Astrocyte (in vitro differentiated cells and primary cell): ENCODE measurements at regions not wholly inside any gene's neighbourhood (a gene's known extent, or its start where the extent isn't known, plus 50 kb on each side); places are given as distances from the start of the nearest gene placed in this dataset.

Source experiments
- DNase-seq: peaks from one replicate; pipeline ENCODE4 v3.0.0-alpha.2; 2010; ENCODE audit warnings: low read depth
- FAIRE-seq: peaks from 2 replicates; lab custom pipeline; 2011; peaks lifted over from hg19 to GRCh38; lab: Jason Lieb, UNC
- H2AFZ ChIP-seq: 2 replicates; pipeline ENCODE4 v1.6.0; 2012; ENCODE audit warnings: low read depth, low read length, inconsistent platforms
- H3K27ac ChIP-seq: 2 replicates; pipeline ENCODE4 v1.5.1; 2011; ENCODE audit warnings: low read depth, low read length, inconsistent platforms
- H3K27me3 ChIP-seq: 2 replicates; pipeline ENCODE4 v1.6.0; 2011; ENCODE audit warnings: low read length, inconsistent platforms; ENCODE audit not compliant: insufficient read depth
- H3K36me3 ChIP-seq: 2 replicates; pipeline ENCODE4 v1.5.1; 2011; ENCODE audit warnings: low read length, inconsistent platforms; ENCODE audit not compliant: insufficient read depth
- H3K4me1 ChIP-seq: 2 replicates; pipeline ENCODE4 v1.5.1; 2011; ENCODE audit warnings: low read length, inconsistent platforms; ENCODE audit not compliant: insufficient read depth
- H3K4me2 ChIP-seq: 2 replicates; pipeline ENCODE4 v1.6.0; 2012; ENCODE audit warnings: low read length, inconsistent platforms
- H3K4me3 ChIP-seq: 2 replicates; pipeline ENCODE4 v1.5.1; 2011; ENCODE audit warnings: low read depth, mild to moderate bottlenecking, low read length, inconsistent platforms; ENCODE audit not compliant: insufficient read depth
- H3K79me2 ChIP-seq: 2 replicates; pipeline ENCODE4 v1.6.0; 2012; ENCODE audit warnings: mild to moderate bottlenecking, low read length, inconsistent platforms; ENCODE audit not compliant: insufficient read depth
- H3K9ac ChIP-seq: 2 replicates; pipeline ENCODE4 v1.6.0; 2012; ENCODE audit warnings: mild to moderate bottlenecking, low read length, inconsistent platforms
- H3K9me3 ChIP-seq: 2 replicates; pipeline ENCODE4 v1.5.1; 2012; ENCODE audit warnings: low read depth, mild to moderate bottlenecking, low read length, inconsistent platforms; ENCODE audit not compliant: insufficient read depth
- H4K20me1 ChIP-seq: 2 replicates; pipeline ENCODE4 v1.6.0; 2012; ENCODE audit warnings: low read length, inconsistent platforms; ENCODE audit not compliant: insufficient read depth
- H3K27ac Mint-ChIP-seq: one replicate; pipeline ENCODE4 v1.8.0; 2021; ENCODE audit warnings: mild to moderate bottlenecking, mixed read lengths; ENCODE audit not compliant: unreplicated experiment
- H3K27me3 Mint-ChIP-seq: one replicate; pipeline ENCODE4 v1.8.0; 2021; ENCODE audit warnings: low read depth, mixed read lengths; ENCODE audit not compliant: unreplicated experiment
- H3K36me3 Mint-ChIP-seq: one replicate; pipeline ENCODE4 v1.8.0; 2021; ENCODE audit warnings: low read depth, mixed read lengths; ENCODE audit not compliant: unreplicated experiment
- H3K4me1 Mint-ChIP-seq: one replicate; pipeline ENCODE4 v1.8.0; 2021; ENCODE audit warnings: low read depth, mixed read lengths; ENCODE audit not compliant: unreplicated experiment
- H3K4me3 Mint-ChIP-seq: one replicate; pipeline ENCODE4 v1.8.0; 2021; ENCODE audit warnings: mild to moderate bottlenecking, moderate library complexity, mixed read lengths; ENCODE audit not compliant: unreplicated experiment
- H3K9me3 Mint-ChIP-seq: one replicate; pipeline ENCODE4 v1.8.0; 2021; ENCODE audit warnings: mild to moderate bottlenecking, mixed read lengths; ENCODE audit not compliant: unreplicated experiment
- EZH2 ChIP-seq: IDR thresholded peaks from 2 replicates; pipeline ENCODE4 v1.6.1; 2012; ENCODE audit warnings: mild to moderate bottlenecking, low read length, inconsistent platforms; ENCODE audit not compliant: insufficient read depth
- TF ChIP-seq, protein P1 (sequence below): IDR thresholded peaks from 2 replicates; pipeline ENCODE4 v1.5.1; 2011; ENCODE audit warnings: low read depth, mild to moderate bottlenecking, inconsistent platforms, low read length, moderate library complexity; ENCODE audit not compliant: insufficient read depth

- Histone ChIP-seq H3K36me3 (no peaks in the 10 kb centered on the region), H2AFZ (no peak overlapping the region), H3K9me3 (no peaks in the 10 kb centered on the region), H3K4me2 (no peak overlapping the region), H3K79me2 (no peaks in the 10 kb centered on the region), H3K9ac (no peak overlapping the region), H4K20me1 (no peaks in the 10 kb centered on the region), H3K4me3 (no peak overlapping the region), H3K4me1 (no peaks in the 10 kb centered on the region), H3K27me3 (no peaks in the 10 kb centered on the region), H3K27ac (no peak overlapping the region)
- Mint-ChIP-seq H3K4me3 (no peak overlapping the region), H3K4me1 (peaks cover 15% of the 10 kb centered on the region), H3K27me3 (no peaks in the 10 kb centered on the region), H3K9me3 (no peaks in the 10 kb centered on the region), H3K36me3 (no peaks in the 10 kb centered on the region), H3K27ac (no peak overlapping the region)
- TF ChIP-seq, protein P1, sequence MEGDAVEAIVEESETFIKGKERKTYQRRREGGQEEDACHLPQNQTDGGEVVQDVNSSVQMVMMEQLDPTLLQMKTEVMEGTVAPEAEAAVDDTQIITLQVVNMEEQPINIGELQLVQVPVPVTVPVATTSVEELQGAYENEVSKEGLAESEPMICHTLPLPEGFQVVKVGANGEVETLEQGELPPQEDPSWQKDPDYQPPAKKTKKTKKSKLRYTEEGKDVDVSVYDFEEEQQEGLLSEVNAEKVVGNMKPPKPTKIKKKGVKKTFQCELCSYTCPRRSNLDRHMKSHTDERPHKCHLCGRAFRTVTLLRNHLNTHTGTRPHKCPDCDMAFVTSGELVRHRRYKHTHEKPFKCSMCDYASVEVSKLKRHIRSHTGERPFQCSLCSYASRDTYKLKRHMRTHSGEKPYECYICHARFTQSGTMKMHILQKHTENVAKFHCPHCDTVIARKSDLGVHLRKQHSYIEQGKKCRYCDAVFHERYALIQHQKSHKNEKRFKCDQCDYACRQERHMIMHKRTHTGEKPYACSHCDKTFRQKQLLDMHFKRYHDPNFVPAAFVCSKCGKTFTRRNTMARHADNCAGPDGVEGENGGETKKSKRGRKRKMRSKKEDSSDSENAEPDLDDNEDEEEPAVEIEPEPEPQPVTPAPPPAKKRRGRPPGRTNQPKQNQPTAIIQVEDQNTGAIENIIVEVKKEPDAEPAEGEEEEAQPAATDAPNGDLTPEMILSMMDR, result no peak
- TF ChIP-seq EZH2, result no peak
- no peak for DNase-seq
- FAIRE-seq, result no peak
Observed at GRCh38 chr14:58724206-58724605, 86.4 kb downstream of the DACT1 start.

- DNase-seq (no peak), FAIRE-seq (no peak)
- H3K4me3 Mint-ChIP-seq, result no peak overlapping the region
- Histone ChIP-seq H3K4me1 (no peaks in the 10 kb centered on the region), H3K79me2 (no peaks in the 10 kb centered on the region), H3K9me3 (no peaks in the 10 kb centered on the region), H2AFZ (no peak overlapping the region), H3K27ac (no peak overlapping the region), H3K36me3 (no peaks in the 10 kb centered on the region), H3K9ac (no peak overlapping the region), H3K4me2 (no peak overlapping the region), H4K20me1 (no peaks in the 10 kb centered on the region), H3K27me3 (no peaks in the 10 kb centered on the region), H3K4me3 (no peak overlapping the region)
- no peak for TF ChIP-seq EZH2
- H3K36me3 Mint-ChIP-seq, result no peaks in the 10 kb centered on the region
- peak overlapping the region; percentile 34 for H3K27ac Mint-ChIP-seq
- no peaks in the 10 kb centered on the region for H3K9me3 Mint-ChIP-seq
- peaks cover 15% of the 10 kb centered on the region for H3K4me1 Mint-ChIP-seq
- H3K27me3 Mint-ChIP-seq, result no peaks in the 10 kb centered on the region
Observed at GRCh38 chr14:58724702-58725101, 86.9 kb downstream of the DACT1 start.

GRCh38 chr14:58725226-58725625 is 87.5 kb downstream of the DACT1 start:
- Histone ChIP-seq H3K27me3 (no peaks in the 10 kb centered on the region), H3K4me2 (no peak overlapping the region), H3K79me2 (no peaks in the 10 kb centered on the region), H3K36me3 (no peaks in the 10 kb centered on the region), H3K9ac (no peak overlapping the region), H2AFZ (no peak overlapping the region), H3K4me3 (no peak overlapping the region), H3K27ac (no peak overlapping the region), H3K9me3 (no peaks in the 10 kb centered on the region), H4K20me1 (no peaks in the 10 kb centered on the region), H3K4me1 (no peaks in the 10 kb centered on the region)
- no peak for DNase-seq
- no peak overlapping the region for H3K27ac Mint-ChIP-seq
- H3K4me1 Mint-ChIP-seq, result peaks cover 15% of the 10 kb centered on the region
- H3K27me3 Mint-ChIP-seq, result no peaks in the 10 kb centered on the region
- TF ChIP-seq, protein P1, result no peak
- no peak for TF ChIP-seq EZH2
- H3K36me3 Mint-ChIP-seq, result no peaks in the 10 kb centered on the region
- no peak overlapping the region for H3K4me3 Mint-ChIP-seq
- no peak for FAIRE-seq
- no peaks in the 10 kb centered on the region for H3K9me3 Mint-ChIP-seq
